GM13977 (cell line): ENCODE measurements at regions not wholly inside any gene's neighbourhood (a gene's known extent, or its start where the extent isn't known, plus 50 kb on each side); places are given as distances from the start of the nearest gene placed in this dataset.
A peak's percentile ranks its signal among the peaks of the same experiment; 100 is the strongest.

Experiments
- DNase-seq: peaks from one replicate; pipeline ENCODE4 v3.0.0; 2012; ENCODE audit warnings: low spot score
- in situ Hi-C: fragments of 300-500 bp; cut with MboI; formaldehyde crosslinking; loops from one replicate; pipeline ENCODE4 v1.12.0; 2022; ENCODE audit warnings: low sequenced_read_pairs, low pct_unique_long_range_greater_than_20kb, mixed read lengths, inconsistent platforms; ENCODE audit not compliant: unreplicated experiment
- TF ChIP-seq, protein P1 (sequence below): IDR thresholded peaks from 2 replicates; pipeline ENCODE4 v1.5.1; 2012; ENCODE audit warnings: mild to moderate bottlenecking, control low read depth; ENCODE audit not compliant: insufficient read depth; ENCODE audit errors: extremely low read depth, missing control alignments

DNA sequence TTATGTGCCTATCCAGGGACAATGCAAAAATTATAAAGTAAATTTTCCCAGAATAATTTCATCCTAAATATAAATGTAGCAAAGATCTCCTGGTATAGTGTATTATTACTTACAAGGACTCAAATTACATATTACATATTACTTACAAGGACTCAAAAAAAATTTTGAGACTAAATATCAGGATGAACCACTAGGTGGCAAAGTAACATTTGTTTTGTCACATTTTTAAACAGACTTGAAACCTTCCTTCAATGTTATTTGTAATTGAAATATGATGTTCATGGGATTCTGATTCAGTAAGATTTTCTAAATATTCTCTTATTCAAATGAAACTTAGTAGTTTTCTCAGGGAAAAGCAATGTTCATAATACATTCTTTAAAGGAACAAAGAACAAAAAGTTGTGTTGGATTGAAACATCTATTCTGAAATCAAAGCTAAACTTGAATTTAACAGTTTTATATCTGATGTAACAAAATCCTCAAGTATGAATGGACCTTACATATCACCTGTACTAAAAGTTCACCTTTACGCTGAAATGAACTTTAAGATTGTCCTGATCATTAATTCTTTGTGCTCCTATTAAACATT lies 74.3 kb upstream of the GNAI1 start:
- in situ Hi-C loops: loop anchor here (25.0 kb wide), 1 partner anchor 327 kb away; no protein-coding TSS in a partner anchor
- peak; percentile 32 for DNase-seq
- TF ChIP-seq, protein P1, sequence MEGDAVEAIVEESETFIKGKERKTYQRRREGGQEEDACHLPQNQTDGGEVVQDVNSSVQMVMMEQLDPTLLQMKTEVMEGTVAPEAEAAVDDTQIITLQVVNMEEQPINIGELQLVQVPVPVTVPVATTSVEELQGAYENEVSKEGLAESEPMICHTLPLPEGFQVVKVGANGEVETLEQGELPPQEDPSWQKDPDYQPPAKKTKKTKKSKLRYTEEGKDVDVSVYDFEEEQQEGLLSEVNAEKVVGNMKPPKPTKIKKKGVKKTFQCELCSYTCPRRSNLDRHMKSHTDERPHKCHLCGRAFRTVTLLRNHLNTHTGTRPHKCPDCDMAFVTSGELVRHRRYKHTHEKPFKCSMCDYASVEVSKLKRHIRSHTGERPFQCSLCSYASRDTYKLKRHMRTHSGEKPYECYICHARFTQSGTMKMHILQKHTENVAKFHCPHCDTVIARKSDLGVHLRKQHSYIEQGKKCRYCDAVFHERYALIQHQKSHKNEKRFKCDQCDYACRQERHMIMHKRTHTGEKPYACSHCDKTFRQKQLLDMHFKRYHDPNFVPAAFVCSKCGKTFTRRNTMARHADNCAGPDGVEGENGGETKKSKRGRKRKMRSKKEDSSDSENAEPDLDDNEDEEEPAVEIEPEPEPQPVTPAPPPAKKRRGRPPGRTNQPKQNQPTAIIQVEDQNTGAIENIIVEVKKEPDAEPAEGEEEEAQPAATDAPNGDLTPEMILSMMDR: peak; percentile 15

DNA sequence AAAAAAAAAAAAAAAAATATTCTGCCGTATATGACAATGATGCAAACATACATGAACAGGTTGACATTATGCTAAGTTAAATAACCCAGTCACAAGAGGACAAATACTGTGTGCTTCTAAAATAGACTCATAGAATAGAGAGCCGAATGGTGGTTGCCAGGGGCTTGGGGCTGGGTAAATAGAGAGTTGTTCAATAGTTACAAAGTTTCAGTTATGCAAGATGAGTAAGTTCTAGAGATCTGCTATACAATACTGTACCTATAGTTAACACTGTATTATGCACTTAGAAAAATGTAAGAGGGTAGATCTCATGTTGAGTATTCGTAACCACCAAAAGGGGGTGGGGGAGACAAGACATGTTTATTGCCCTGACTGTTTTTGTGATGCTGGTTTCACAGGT lies 77.1 kb upstream of the GNAI1 start:
- TF ChIP-seq, protein P1: no peak
- no peak for DNase-seq
- in situ Hi-C loops: loop anchor here (25.0 kb wide), 1 partner anchor 330 kb away; no protein-coding TSS in a partner anchor

DNA sequence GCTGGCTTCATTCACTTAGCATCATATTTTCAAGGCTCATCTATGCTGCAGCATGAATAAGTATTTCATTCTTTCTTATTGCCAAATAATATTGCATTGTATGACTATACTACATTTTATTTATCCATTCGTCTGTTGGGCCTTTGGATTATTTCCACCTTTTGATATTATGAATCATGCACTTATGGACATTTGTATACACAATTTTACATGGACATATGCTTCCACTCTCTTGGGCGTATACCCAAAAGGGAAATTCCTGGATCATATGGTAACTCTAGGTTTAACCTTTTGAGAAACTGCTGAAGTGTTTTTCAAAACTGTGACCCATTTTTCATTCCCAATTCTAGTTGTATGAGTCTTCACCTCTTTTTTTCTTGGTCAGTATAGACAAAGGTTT lies 80.3 kb upstream of the GNAI1 start:
- in situ Hi-C loops: loop anchor here (25.0 kb wide), 1 partner anchor 333 kb away; no protein-coding TSS in a partner anchor
- TF ChIP-seq, protein P1: no peak
- no peak for DNase-seq

DNA sequence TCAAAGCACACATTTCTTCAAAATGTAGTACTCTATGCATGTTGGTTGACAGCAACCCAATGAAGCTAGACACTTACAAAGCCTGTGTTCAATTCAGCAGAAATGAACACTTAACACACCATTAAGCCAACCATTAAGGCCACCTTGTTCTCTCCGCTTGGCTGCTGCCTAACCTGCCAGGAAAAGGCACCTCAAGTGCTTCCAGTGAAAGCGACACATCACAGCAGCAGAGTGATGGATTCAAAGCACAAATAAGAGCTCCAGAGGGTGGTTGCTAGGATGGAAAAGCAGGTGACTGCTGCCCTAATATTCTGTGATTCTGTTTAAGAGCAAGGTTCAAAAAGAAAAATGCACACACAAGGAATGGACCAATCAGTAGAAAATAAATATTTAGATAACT lies 81.5 kb upstream of the GNAI1 start:
- DNase-seq: no peak
- TF ChIP-seq, protein P1: no peak
- in situ Hi-C loops: loop anchor here (25.0 kb wide), 1 partner anchor 334 kb away; no protein-coding TSS in a partner anchor

DNA sequence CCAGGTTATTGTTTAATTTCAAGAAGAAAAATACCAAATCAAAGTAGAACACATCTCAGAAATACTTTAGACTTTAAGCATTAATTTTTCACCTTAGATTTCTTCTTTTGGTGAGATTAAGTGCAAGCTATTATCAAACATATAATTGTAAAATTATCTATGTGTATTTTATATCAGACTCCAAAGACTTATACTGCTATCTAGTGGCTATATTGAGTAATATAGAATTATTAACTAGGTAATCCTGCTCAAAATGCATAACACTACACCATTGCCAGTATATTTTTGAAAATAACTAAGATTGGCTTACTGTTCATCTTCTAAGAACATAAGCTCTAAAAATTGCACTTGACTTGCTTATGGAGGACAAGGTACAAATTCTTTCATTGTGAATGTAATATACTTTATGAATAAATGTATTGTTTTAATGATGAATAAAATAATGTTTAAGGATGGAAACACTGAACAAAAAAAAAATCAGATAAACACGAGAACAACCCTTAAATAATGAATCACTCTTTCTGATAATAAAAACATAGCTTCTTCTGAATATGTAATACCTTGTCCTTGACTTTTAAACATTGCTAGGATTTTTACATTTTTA lies 86.7 kb upstream of the GNAI1 start:
- DNase-seq: no peak
- in situ Hi-C loops: no loop called here
- TF ChIP-seq, protein P1: no peak

DNA sequence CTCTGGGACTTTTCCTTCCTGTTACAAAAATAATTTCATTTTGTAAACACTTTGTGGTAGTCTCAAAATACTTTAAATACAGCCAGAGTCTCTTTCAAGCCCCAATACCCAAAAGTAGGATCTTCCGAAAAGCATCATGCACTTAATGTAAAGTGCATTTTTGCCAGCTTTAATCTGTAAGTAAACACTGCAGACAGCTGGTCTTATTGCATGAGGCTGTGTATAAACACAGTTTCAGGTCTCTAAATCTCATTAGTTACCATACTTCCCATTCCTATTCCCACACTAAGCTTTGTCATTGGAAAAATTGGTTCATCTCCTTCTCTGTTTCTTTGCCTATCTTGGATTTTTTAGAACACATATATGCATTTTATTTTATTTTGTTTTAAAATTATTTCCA lies 87.6 kb upstream of the GNAI1 start:
- no peak for DNase-seq
- TF ChIP-seq, protein P1: no peak
- in situ Hi-C loops: no loop called here
